Medulla oblongata (tissue), 1 donor: ENCODE measurements at regions not wholly inside any gene's neighbourhood (a gene's known extent, or its start where the extent isn't known, plus 50 kb on each side); places are given as distances from the start of the nearest gene placed in this dataset.
"Not testable (repeated sequence)": the region's sequence is repeated elsewhere in the genome, so short reads cannot be mapped to it uniquely, and the experiment has no call there.

Experiments
- DNase-seq: peaks from one replicate; pipeline ENCODE4 v3.0.0-alpha.2; 2015; ENCODE audit errors: extremely low spot score

GRCh38 chr13:53101883-53102282 lies 73.3 kb downstream of the OLFM4 start:
- no peak for DNase-seq

- DNase-seq, result no peak
These were observed 75.5 kb downstream of the OLFM4 start for GRCh38 chr13:53104136-53104535.

- no peak for DNase-seq
These were observed 76.9 kb downstream of the OLFM4 start for GRCh38 chr13:53105477-53105876.

GRCh38 chr13:53105890-53106289 lies 77.3 kb downstream of the OLFM4 start:
- DNase-seq, result no peak

GRCh38 chr13:53110181-53110580 lies 81.6 kb downstream of the OLFM4 start:
- DNase-seq, result no peak

GRCh38 chr13:53110614-53111013 lies 82.0 kb downstream of the OLFM4 start:
- no peak for DNase-seq

GRCh38 chr13:53112522-53112921 lies 83.9 kb downstream of the OLFM4 start:
- DNase-seq, result no peak

- not testable (repeated sequence) for DNase-seq
These were observed 88.4 kb downstream of the OLFM4 start for GRCh38 chr13:53117048-53117447.

- DNase-seq, result no peak
These were observed 92.6 kb downstream of the OLFM4 start for GRCh38 chr13:53121131-53121773.

GRCh38 chr13:53121919-53122318 lies 93.3 kb downstream of the OLFM4 start:
- DNase-seq, result no peak

GRCh38 chr13:53123536-53123935 lies 94.9 kb downstream of the OLFM4 start:
- DNase-seq, result no peak

- DNase-seq, result no peak
These were observed 96.0 kb downstream of the OLFM4 start for GRCh38 chr13:53124623-53125022.

- DNase-seq, result no peak
These were observed 98.2 kb downstream of the OLFM4 start for GRCh38 chr13:53126841-53127245.

- DNase-seq, result no peak
These were observed 98.8 kb downstream of the OLFM4 start for GRCh38 chr13:53127373-53127772.

- DNase-seq, result no peak
These were observed 101.3 kb downstream of the OLFM4 start for GRCh38 chr13:53129864-53130393.

GRCh38 chr13:53131361-53131760 lies 102.7 kb downstream of the OLFM4 start:
- no peak for DNase-seq

GRCh38 chr13:53135301-53135700 lies 106.7 kb downstream of the OLFM4 start:
- no peak for DNase-seq

- no peak for DNase-seq
These were observed 108.1 kb downstream of the OLFM4 start for GRCh38 chr13:53136554-53137215.

- no peak for DNase-seq
These were observed 109.2 kb downstream of the OLFM4 start for GRCh38 chr13:53137779-53138178.

GRCh38 chr13:53138376-53139036 lies 109.9 kb downstream of the OLFM4 start:
- no peak for DNase-seq

GRCh38 chr13:53141336-53141735 lies 112.7 kb downstream of the OLFM4 start:
- no peak for DNase-seq

GRCh38 chr13:53142306-53142705 lies 113.7 kb downstream of the OLFM4 start:
- no peak for DNase-seq
